Right forelimb (tissue), 1 donor: ENCODE measurements at regions not wholly inside any gene's neighbourhood (a gene's known extent, or its start where the extent isn't known, plus 50 kb on each side); places are given as distances from the start of the nearest gene placed in this dataset.

ENCODE experiments used
- DNase-seq: peaks from one replicate; pipeline ENCODE4 v3.0.0-alpha.2; 2018

GRCh38 chr5:85670417-85670816, 947.3 kb upstream of the COX7C start:
- DNase-seq, result no peak

GRCh38 chr5:85671223-85671970, 946.3 kb upstream of the COX7C start:
- DNase-seq, result no peak

GRCh38 chr5:85681871-85682270, 935.9 kb upstream of the COX7C start:
- DNase-seq, result no peak

GRCh38 chr5:85684351-85684750, 933.4 kb upstream of the COX7C start:
- DNase-seq, result no peak

DNA sequence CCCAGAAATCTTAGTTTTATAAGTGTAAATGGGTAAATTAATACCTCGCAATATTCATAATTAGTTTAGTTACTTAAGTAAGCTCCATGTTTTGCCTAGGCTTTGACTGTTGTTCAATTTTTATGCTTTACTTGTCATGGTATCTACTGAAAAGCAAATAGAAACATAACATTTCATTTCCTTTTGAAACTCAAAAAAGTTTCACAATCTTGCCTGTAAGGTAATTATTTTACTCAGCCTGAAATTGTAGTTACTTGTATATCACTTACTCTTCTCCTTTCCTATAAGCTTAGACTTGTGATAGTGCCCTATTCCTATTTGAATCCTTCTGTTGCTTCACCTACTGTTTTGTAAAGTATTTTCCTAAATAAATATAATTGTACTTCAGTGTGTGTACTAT, 914.4 kb upstream of the COX7C start:
- DNase-seq, result no peak

DNA sequence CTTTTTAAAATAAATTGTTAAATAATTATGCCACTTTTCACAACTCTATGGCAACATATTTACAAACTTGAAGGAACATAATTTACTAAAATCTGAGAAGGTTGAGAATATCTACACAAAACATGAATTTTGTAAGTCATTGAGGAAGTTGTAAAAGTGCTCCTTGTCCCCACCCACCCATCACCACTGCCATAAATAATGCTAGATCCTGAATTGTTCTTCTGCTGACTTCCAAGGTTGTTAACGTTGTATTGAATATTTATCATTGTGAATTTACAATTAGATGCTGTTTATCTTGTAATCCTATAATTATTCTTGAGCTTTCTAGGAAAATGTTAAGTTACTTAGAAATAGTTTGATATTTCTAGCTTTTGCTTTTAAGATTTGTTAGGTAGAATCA, 908.0 kb upstream of the COX7C start:
- no peak for DNase-seq

GRCh38 chr5:85716344-85717202, 901.2 kb upstream of the COX7C start:
- no peak for DNase-seq

GRCh38 chr5:85717203-85717563, 900.6 kb upstream of the COX7C start:
- no peak for DNase-seq

DNA sequence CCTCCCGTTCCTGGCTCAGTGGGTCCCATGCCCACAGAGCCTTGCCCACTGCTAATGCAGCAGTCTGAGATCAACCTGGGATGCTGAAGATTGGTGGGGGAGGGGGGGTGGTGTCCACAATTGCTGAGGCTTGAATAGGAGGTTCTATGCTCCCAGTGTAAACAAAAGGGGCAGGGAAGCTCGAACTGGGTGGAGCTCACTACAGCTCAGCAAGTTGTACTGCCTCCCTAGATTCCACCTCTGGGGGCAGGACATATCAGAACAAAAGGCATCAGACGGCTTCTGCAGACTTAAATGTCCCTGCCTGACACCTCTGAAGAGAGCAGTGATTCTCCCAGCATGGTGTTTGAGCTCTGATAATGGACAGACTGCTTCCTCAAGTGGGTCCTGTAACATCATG, 885.6 kb upstream of the COX7C start:
- DNase-seq, result no peak

- DNase-seq, result no peak
These were observed 875.8 kb upstream of the COX7C start for GRCh38 chr5:85741972-85742371.

GRCh38 chr5:85760519-85760918, 857.2 kb upstream of the COX7C start:
- DNase-seq, result no peak

DNA sequence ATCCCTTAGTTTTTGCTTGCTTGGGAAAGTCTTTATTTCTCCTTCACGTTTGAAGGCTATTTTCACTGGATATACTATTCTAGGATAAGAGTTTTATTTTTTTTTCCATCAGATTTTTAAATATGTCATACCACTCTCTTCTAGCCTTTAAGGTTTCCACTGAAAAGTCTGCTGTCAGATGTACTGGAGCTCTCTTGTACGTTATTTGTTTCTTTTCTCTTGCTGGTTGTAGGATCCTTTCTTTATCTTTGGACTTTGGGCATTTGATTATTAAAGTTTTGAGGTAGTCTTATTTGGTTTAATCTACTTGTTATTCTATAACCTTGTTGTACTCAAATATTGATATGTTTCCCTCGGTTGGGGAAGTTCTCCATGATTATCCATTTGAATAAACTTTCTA, 848.4 kb upstream of the COX7C start:
- DNase-seq, result no peak

GRCh38 chr5:85784746-85785145, 833.0 kb upstream of the COX7C start:
- DNase-seq, result no peak

- no peak for DNase-seq
These were observed 804.6 kb upstream of the COX7C start for GRCh38 chr5:85813146-85813545.

DNA sequence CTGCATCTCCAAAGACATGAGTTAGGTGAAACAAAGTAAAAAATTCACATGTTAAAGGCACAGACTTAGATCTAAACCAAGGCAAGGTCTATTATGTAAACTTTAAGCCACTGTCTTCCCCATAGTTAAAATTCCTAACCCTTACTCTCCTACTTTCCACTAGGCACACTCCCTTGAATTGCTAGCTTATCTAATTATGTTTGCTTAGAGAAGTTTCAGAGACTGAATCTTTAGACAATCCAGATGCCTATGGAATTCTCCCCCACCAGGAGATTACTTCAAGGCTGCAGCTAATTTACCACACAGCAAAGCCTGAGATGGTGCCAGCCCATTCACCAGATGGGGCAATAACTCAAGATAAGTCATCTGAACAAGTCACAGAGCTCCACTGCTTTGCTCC, 803.1 kb upstream of the COX7C start:
- no peak for DNase-seq

- DNase-seq, result no peak
These were observed 794.0 kb upstream of the COX7C start for GRCh38 chr5:85823462-85824426.

GRCh38 chr5:85838781-85839180, 779.0 kb upstream of the COX7C start:
- DNase-seq, result no peak

DNA sequence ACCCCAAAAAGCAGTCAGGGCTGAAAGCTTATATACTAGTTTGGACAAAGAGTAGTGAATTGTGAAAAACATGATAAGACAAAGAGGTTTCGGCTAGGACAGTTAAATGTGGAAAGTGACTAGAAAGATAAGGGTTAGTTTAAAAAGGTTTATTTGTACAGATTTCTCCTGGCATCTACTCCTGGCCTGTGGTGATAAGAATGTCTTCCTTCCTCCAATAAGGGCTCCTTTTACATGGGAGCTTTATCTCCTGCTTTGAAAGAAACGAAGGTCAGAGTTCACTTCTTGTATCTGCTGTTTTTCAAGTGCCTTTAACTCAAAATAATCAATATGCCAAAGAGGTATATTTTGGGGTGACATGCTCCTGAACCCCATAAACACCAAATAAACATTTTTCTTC, 776.1 kb upstream of the COX7C start:
- DNase-seq, result no peak

GRCh38 chr5:85843535-85843934, 774.2 kb upstream of the COX7C start:
- no peak for DNase-seq

DNA sequence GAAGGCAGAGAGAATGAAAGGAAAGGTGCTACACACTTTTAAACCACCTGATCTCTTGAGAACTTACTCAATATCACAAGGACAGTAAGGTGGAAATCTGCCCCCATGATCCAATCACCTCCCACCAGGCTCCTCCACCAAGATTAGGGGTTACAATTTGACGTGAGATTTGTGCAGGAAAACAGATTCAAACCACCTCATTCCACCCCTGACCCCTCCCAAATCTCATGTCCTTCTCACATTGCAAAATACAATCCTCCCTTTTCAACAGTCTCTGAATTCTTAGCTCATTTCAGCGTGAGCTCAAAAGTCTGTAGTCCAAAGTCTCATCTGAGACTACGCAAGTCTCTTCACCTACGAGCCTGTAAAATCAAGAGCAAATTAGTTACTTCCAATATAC, 768.3 kb upstream of the COX7C start:
- no peak for DNase-seq

DNA sequence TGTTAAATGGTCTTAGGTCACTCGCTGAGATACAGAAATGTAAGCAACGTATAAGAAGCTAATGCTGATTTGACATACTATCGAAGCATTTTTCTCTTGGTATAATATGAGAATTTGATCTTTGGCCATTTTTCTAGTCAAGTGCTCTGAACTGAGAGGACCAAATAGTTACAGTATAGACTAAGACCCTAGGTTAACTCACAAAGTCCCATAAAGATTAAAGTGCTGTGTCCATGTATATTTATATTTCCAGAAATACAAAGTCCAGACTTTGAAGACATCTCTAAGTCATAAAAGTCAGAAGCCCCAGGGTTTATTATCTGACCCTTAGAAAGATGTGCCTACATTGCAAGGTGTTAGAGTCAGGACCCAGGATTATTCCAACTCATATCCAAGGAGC, 752.4 kb upstream of the COX7C start:
- no peak for DNase-seq

- no peak for DNase-seq
These were observed 749.7 kb upstream of the COX7C start for GRCh38 chr5:85868070-85868469.

DNA sequence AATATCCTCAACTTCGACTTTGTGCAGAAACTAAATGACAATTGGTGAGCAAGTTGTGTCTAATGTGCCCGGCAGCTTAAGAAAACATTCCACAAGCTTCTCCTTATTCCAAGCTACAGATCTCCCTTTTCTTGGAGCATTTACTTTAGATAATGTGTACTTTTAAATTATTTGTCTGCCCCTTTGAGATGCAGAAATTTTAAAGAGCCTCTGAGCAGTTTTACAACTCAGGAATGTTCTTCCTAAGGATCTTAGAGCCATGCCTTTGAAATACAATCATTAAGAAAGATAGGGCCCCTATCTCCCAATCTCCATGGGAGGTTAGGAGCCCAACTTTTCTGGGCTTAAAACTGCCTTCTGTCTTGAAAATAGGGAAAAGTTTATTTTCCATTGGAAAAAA, 723.7 kb upstream of the COX7C start:
- no peak for DNase-seq
